ENCODE measurements at regions not wholly inside any gene's neighbourhood (a gene's known extent, or its start where the extent isn't known, plus 50 kb on each side); places are given as distances from the start of the nearest gene placed in this dataset.

DNA sequence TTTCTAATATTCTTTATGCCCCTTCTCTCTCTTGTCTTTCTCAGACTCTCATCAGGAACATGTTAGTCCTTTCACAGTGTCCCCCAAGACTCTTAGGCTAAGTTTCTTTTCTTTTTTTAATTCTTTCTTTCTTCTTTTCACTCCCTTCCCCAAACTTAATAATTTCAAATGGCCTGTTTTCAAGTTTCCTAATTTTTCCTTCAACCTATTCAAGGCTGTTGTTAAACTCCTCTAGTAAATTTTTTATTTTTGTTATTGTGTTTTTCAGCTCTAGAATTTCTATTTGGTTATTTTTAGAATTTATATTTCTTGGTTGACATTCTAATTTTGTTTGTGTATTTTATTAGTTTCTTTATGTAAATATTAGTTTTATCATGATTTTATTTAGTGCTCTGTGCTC is 236.6 kb upstream of the GYPC start:
- TF ChIP-seq, protein P1, sequence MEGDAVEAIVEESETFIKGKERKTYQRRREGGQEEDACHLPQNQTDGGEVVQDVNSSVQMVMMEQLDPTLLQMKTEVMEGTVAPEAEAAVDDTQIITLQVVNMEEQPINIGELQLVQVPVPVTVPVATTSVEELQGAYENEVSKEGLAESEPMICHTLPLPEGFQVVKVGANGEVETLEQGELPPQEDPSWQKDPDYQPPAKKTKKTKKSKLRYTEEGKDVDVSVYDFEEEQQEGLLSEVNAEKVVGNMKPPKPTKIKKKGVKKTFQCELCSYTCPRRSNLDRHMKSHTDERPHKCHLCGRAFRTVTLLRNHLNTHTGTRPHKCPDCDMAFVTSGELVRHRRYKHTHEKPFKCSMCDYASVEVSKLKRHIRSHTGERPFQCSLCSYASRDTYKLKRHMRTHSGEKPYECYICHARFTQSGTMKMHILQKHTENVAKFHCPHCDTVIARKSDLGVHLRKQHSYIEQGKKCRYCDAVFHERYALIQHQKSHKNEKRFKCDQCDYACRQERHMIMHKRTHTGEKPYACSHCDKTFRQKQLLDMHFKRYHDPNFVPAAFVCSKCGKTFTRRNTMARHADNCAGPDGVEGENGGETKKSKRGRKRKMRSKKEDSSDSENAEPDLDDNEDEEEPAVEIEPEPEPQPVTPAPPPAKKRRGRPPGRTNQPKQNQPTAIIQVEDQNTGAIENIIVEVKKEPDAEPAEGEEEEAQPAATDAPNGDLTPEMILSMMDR (IDR thresholded peaks at IDR 0.05) = no peak
- TF ChIP-seq POLR2AphosphoS5 (IDR thresholded peaks at IDR 0.05) = no peak
